NCI-H1048 (cell line): ENCODE measurements at regions not wholly inside any gene's neighbourhood (a gene's known extent, or its start where the extent isn't known, plus 50 kb on each side); places are given as distances from the start of the nearest gene placed in this dataset.
"Not testable (repeated sequence)": the region's sequence is repeated elsewhere in the genome, so short reads cannot be mapped to it uniquely, and the experiment has no call there.

Experiments used
- DNase-seq: peaks from one replicate; lab custom pipeline; 2025; lab: John Stamatoyannopoulos, UW

GRCh38 chr21:35398346-35398982 is 349.4 kb upstream of the RUNX1 start:
- no peak for DNase-seq

- no peak for DNase-seq
These were observed 348.7 kb upstream of the RUNX1 start for GRCh38 chr21:35397781-35398180.

GRCh38 chr21:35396655-35397054 is 347.6 kb upstream of the RUNX1 start:
- no peak for DNase-seq

DNA sequence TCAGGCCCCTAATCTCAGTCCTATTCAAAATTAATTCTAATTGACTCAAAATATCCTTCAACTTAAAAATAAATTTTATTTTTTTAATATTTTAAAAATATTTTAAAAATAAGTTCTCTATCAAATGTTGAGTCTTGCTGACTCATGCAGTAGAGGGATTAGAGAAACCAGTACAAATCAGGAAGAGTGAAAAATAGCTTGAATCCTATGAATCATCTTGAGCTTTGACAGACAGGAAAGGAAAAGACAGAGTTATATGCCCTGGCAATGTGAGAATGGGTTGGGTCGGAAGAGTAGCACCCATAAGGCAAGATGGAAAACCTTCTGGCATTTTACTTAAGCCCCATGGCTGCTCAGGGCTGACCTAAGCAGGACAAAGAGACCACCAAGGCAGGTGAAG is 346.6 kb upstream of the RUNX1 start:
- DNase-seq = no peak

DNA sequence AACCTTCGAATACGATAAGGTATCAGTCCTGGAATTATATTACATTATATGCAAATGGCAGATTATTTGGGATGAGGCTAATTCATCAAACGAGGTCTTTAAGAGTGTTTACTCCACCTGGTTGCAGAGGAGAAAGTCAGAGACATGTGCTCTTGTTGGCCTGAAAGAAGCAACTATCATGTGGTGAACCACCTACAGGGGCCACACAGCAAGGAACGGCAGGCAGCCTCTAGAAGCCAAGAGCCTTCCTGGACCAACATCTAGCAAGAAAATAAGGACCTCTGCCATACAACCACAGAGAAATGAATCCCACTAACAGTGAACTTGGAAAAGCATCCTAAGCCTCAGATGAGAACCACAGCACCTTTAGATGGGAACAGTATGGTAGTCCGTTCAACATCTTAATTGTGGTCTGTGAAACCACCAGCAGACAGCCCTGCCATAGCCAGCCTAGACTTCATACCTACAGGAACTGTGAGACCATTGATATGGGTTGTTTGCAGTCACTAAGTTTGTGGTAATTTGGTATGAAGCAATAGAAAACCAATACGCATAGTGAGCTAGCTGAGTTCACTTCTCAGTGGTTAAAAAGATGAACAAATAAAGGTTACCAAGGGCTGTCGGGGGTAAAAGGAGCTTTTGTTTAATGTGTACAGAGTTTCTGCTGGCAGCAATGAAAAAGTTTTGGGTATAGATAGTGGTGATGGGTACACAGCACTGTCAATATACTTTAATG is 345.7 kb upstream of the RUNX1 start:
- no peak for DNase-seq

DNA sequence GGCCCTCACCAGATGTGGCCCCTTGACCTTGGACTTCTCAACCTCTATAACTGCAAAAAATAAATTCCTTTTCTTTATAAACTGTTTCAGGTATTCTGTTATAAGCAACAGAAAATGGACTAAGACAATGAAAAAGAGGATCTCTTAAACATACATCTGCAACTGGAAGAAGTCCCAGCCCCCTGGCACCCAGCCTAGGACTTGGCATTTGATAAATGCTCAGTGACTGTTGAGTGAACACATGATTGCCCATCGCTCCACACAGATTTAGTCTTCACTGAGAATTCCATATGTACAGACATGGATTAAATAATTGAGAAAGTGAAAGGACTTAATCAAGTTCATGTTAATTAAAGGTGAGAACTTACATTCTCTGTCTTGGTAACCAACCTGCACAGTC is 344.9 kb upstream of the RUNX1 start:
- no peak for DNase-seq

GRCh38 chr21:35390013-35390776 is 341.1 kb upstream of the RUNX1 start:
- no peak for DNase-seq

DNA sequence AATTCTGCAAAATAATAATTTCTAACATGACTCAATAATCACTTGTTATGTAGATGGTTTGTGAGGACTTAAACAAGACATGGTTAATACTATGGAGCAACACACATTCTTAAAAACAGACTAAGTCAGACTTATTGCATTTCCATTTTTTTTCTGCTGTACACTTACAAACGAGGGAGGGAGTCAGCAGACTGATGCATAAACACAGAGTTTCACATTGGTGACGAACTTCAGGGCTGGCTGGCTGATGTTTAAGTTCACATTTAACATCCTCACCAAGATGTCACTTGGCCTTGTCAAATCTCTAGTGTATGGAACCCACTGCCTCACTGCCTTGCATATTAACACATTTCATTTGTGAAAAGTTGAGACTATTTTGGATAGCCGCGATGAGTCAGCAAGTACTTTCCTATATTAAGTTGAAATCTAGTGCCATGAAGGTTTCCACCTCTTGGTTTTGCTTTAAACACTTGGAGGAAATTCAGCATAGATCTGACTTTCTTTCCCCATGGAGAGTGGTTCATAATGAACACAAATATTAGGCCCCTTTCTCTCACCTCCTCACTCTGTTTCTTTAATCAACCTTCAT is 337.5 kb upstream of the RUNX1 start:
- DNase-seq = no peak

GRCh38 chr21:35384375-35384774 is 335.3 kb upstream of the RUNX1 start:
- DNase-seq = no peak

GRCh38 chr21:35382696-35383095 is 333.6 kb upstream of the RUNX1 start:
- DNase-seq = no peak

DNA sequence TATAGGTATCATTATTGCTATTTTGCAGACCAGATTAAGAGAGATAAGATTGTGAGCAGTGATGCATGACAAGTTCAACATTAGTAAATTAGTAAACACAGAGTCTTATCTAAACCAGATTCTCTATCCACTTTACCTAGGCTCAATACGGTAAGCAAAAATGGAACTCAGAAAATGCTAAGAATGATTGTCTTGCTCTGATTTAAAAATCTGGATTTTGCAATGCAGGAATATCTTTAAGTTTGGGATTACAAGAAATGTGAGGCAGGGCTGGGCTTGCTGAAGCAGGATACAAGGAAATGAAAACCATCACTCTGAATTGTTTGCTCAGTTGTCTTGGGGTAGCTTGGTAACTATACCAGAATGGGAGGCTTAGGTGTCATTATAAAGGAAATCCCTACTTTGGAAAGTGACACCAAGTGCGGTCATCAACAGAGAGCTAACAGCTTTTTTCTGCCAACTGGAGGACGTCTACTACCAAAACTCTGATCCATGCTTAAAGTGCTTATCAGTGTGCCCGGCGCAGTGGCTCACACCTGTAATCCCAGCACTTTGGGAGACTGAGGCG is 332.7 kb upstream of the RUNX1 start:
- no peak for DNase-seq

DNA sequence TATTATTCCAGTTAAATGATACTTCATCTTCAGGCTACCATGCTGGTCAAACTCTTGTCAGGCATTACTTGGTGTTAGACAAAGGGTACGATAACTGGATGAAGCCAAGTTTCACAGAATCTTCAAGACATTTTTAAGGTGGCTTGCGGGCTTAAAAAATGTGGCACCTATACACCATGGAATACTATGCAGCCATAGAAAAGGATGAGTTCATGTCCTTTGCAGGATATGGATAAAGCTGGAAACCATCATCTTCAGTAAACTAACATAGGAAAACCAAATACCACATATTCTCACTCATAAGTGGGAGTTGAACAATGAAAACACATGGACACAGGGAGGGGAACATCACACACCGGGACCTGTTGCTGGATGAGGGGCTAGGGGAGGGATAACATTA is 331.2 kb upstream of the RUNX1 start:
- not testable (repeated sequence) for DNase-seq

GRCh38 chr21:35378881-35379280 is 329.8 kb upstream of the RUNX1 start:
- no peak for DNase-seq

DNA sequence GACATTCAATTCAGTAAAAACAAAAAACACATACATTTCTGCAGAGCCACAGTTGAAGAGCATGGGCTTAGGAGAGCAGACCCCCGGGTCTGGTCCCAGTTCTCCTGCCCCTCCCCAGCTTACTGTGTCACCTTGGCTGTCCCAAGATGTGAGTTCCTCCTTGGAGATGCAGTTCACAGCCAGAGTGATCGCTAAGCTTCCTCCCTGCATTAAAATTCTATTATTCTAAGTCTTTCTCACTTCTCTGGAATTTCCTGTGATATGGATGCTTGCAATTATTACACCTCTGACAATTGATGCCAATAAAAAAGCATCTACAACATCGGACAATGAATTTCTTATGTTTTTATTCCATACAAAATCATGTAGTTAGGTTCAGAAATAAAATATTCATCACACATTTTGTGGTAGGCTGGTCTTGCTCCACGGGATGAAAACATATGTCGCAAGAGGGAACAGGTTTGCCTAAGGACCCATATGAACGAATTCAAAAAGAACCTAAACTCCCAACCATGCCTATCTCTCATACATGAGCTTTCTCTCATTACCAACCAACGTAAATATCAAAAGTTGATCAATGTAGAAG is 328.5 kb upstream of the RUNX1 start:
- DNase-seq = no peak

DNA sequence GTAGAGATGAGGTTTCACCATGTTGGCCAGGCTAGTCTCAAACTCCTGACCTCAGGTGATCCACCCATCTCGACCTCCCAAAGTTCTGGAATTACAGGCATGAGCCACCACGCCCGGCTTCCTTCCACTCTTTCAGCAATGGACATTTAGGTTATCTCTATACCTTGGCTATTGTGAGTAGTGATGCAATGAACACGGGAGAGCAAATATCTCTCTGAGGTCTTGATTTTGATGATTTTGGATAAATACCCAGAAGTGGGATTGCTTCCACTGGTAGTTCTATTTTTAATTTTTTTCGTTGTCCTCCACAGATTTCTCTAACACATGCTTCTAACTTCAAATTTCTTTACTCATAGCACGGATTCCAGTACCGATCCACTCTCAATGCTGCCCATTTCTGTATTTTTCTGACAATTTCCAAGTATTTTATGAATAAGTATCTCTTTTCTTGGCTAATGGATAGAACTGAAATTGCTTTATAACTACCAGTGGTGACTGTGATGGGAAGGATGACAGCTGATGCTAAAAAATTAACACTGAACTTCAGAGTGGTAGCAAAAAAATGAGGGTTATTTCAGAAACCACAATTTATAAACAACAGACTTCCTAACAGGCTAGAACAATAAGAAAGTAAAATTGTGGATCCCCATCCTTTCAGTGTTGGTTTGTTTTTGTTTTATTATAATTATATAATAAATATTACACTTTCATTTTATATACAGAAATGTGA is 327.5 kb upstream of the RUNX1 start:
- no peak for DNase-seq

GRCh38 chr21:35375115-35375514 is 326.0 kb upstream of the RUNX1 start:
- no peak for DNase-seq

DNA sequence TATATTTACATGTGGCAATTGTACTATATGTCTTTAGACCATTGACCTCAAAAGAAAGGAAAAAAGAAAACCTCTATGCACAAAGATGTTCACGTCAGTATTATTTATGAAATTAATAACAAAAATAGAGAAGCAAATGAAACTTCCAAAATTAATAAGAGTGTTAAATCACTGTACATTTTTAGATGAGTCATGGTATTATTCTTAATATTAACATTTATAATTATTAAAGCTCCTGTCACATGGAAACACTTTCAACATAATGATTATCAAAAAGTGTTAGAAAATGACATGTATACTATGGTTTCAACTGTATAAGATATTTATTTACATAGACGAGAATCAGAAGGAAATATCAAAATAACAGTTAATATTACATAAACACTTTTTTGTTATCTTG is 324.9 kb upstream of the RUNX1 start:
- DNase-seq = no peak

- DNase-seq = no peak
These were observed 323.1 kb upstream of the RUNX1 start for GRCh38 chr21:35372201-35372600.

DNA sequence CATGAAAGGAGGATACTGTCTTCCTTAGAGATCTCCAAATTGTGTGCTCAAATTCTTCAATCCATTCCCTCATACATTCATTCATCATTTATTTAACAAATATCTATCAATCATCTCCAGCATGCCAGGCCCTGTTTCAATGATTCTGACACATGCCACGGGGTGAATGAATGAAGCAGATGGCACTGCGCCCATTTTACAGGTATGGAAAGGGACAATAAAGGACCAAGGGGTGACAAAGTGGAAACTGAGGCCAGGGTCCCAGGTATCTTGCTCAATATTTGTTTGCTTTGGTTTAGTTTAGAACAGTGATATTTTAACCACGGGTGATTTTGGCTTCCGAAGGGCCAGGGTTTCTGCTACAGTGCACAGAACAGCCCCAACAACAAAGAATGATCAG is 321.6 kb upstream of the RUNX1 start:
- no peak for DNase-seq

- no peak for DNase-seq
These were observed 321.0 kb upstream of the RUNX1 start for GRCh38 chr21:35370071-35370470.

GRCh38 chr21:35368326-35368725 is 319.2 kb upstream of the RUNX1 start:
- no peak for DNase-seq
